ENCODE measurements at regions not wholly inside any gene's neighbourhood (a gene's known extent, or its start where the extent isn't known, plus 50 kb on each side); places are given as distances from the start of the nearest gene placed in this dataset.

- H3K36me3 ChIP-seq (ENCODE audit: control insufficient read depth in 2 of 2, extremely low read depth in 1 of 2, insufficient read depth in 2 of 2, low read length in 2 of 2) = no peaks in the 10 kb centered on the region
- no peak for TF ChIP-seq EZH2 (IDR thresholded peaks at IDR 0.05; ENCODE audit: low read length)
- no peak for FAIRE-seq
- H3K4me3 ChIP-seq (ENCODE audit: control insufficient read depth in 2 of 3, extremely low read depth in 1 of 3, insufficient read depth in 2 of 3, low read depth in 1 of 3, low read length in 3 of 3) = no peak overlapping the region
- H3K27me3 ChIP-seq (ENCODE audit: control insufficient read depth, extremely low read depth, insufficient read depth, low read length) = no peaks in the 10 kb centered on the region
- H2AFZ ChIP-seq (ENCODE audit: control insufficient read depth, low read length) = no peak overlapping the region
- dilution Hi-C loops (cut with MboI; ENCODE audit: extremely low pct_ligation_motif_present, low sequenced_read_pairs) = no loop called here
- H3K9me3 ChIP-seq (ENCODE audit: control insufficient read depth, low read depth, low read length) = no peaks in the 10 kb centered on the region
- no peaks in the 10 kb centered on the region for H3K79me2 ChIP-seq (ENCODE audit: control insufficient read depth, insufficient read depth, low read length)
- H4K20me1 ChIP-seq (ENCODE audit: control insufficient read depth, extremely low read depth, insufficient read depth, low read length) = no peaks in the 10 kb centered on the region
- H3K9me1 ChIP-seq (ENCODE audit: control insufficient read depth, extremely low read depth, insufficient read depth, low read length) = no peaks in the 10 kb centered on the region
- H3K9ac ChIP-seq (ENCODE audit: control insufficient read depth, extremely low read depth, insufficient read depth, low read length) = no peak overlapping the region
- H3K4me1 ChIP-seq (ENCODE audit: control insufficient read depth, extremely low read depth, insufficient read depth, low read length) = no peaks in the 10 kb centered on the region
- H3K4me2 ChIP-seq (ENCODE audit: control insufficient read depth, extremely low read depth, insufficient read depth, low read depth, low read length) = no peak overlapping the region
- H3K27ac ChIP-seq (ENCODE audit: control insufficient read depth, insufficient read depth, low read length) = no peak overlapping the region
- DNase-seq (ENCODE audit: low read depth, low spot score) = no peak
Measured at GRCh38 chr9:103999375-104000062, 94.6 kb upstream of the SMC2 start.

GRCh38 chr9:104009826-104010225 is 84.3 kb upstream of the SMC2 start:
- H3K9me1 ChIP-seq (ENCODE audit: control insufficient read depth, extremely low read depth, insufficient read depth, low read length) = no peaks in the 10 kb centered on the region
- DNase-seq (ENCODE audit: low read depth, low spot score) (no peak), FAIRE-seq (no peak)
- H3K9me3 ChIP-seq (ENCODE audit: control insufficient read depth, low read depth, low read length) = no peaks in the 10 kb centered on the region
- no peak overlapping the region for H3K27ac ChIP-seq (ENCODE audit: control insufficient read depth, insufficient read depth, low read length)
- no peaks in the 10 kb centered on the region for H3K4me1 ChIP-seq (ENCODE audit: control insufficient read depth, extremely low read depth, insufficient read depth, low read length)
- H2AFZ ChIP-seq (ENCODE audit: control insufficient read depth, low read length) = no peak overlapping the region
- dilution Hi-C loops (cut with MboI; ENCODE audit: extremely low pct_ligation_motif_present, low sequenced_read_pairs) = no loop called here
- H3K4me2 ChIP-seq (ENCODE audit: control insufficient read depth, extremely low read depth, insufficient read depth, low read depth, low read length) = no peak overlapping the region
- H3K79me2 ChIP-seq (ENCODE audit: control insufficient read depth, insufficient read depth, low read length) = no peaks in the 10 kb centered on the region
- H4K20me1 ChIP-seq (ENCODE audit: control insufficient read depth, extremely low read depth, insufficient read depth, low read length) = no peaks in the 10 kb centered on the region
- no peak overlapping the region for H3K9ac ChIP-seq (ENCODE audit: control insufficient read depth, extremely low read depth, insufficient read depth, low read length)
- no peaks in the 10 kb centered on the region for H3K36me3 ChIP-seq (ENCODE audit: control insufficient read depth in 2 of 2, extremely low read depth in 1 of 2, insufficient read depth in 2 of 2, low read length in 2 of 2)
- no peaks in the 10 kb centered on the region for H3K27me3 ChIP-seq (ENCODE audit: control insufficient read depth, extremely low read depth, insufficient read depth, low read length)
- TF ChIP-seq CTCF (optimal IDR thresholded peaks at IDR 0.05 in 1 of 3, IDR thresholded peaks at IDR 0.05 in 1 of 3, conservative IDR thresholded peaks at IDR 0.05 in 1 of 3; ENCODE audit: extremely low read depth in 1 of 3, insufficient read depth in 2 of 3, low read length in 3 of 3) = no peak
- TF ChIP-seq EZH2 (IDR thresholded peaks at IDR 0.05; ENCODE audit: low read length) = no peak
- no peak overlapping the region for H3K4me3 ChIP-seq (ENCODE audit: control insufficient read depth in 2 of 3, extremely low read depth in 1 of 3, insufficient read depth in 2 of 3, low read depth in 1 of 3, low read length in 3 of 3)

GRCh38 chr9:104022083-104022482 is 72.0 kb upstream of the SMC2 start:
- Histone ChIP-seq H3K27me3 (ENCODE audit: control insufficient read depth, extremely low read depth, insufficient read depth, low read length) (no peaks in the 10 kb centered on the region), H3K4me1 (ENCODE audit: control insufficient read depth, extremely low read depth, insufficient read depth, low read length) (no peaks in the 10 kb centered on the region), H3K79me2 (ENCODE audit: control insufficient read depth, insufficient read depth, low read length) (no peaks in the 10 kb centered on the region), H2AFZ (ENCODE audit: control insufficient read depth, low read length) (no peak overlapping the region), H3K4me2 (ENCODE audit: control insufficient read depth, extremely low read depth, insufficient read depth, low read depth, low read length) (no peak overlapping the region), H3K36me3 (ENCODE audit: control insufficient read depth in 2 of 2, extremely low read depth in 1 of 2, insufficient read depth in 2 of 2, low read length in 2 of 2) (no peaks in the 10 kb centered on the region), H3K4me3 (ENCODE audit: control insufficient read depth in 2 of 3, extremely low read depth in 1 of 3, insufficient read depth in 2 of 3, low read depth in 1 of 3, low read length in 3 of 3) (no peak overlapping the region), H3K27ac (ENCODE audit: control insufficient read depth, insufficient read depth, low read length) (no peak overlapping the region), H3K9me3 (ENCODE audit: control insufficient read depth, low read depth, low read length) (no peaks in the 10 kb centered on the region), H3K9ac (ENCODE audit: control insufficient read depth, extremely low read depth, insufficient read depth, low read length) (no peak overlapping the region), H3K9me1 (ENCODE audit: control insufficient read depth, extremely low read depth, insufficient read depth, low read length) (no peaks in the 10 kb centered on the region), H4K20me1 (ENCODE audit: control insufficient read depth, extremely low read depth, insufficient read depth, low read length) (no peaks in the 10 kb centered on the region)
- TF ChIP-seq CTCF (optimal IDR thresholded peaks at IDR 0.05 in 1 of 3, IDR thresholded peaks at IDR 0.05 in 1 of 3, conservative IDR thresholded peaks at IDR 0.05 in 1 of 3; ENCODE audit: extremely low read depth in 1 of 3, insufficient read depth in 2 of 3, low read length in 3 of 3) = no peak
- TF ChIP-seq EZH2 (IDR thresholded peaks at IDR 0.05; ENCODE audit: low read length) = no peak
- no peak for FAIRE-seq
- no peak for DNase-seq (ENCODE audit: low read depth, low spot score)
- dilution Hi-C loops (cut with MboI; ENCODE audit: extremely low pct_ligation_motif_present, low sequenced_read_pairs) = no loop called here

Measured in keratinocyte (primary cell).